HG03432 (cell line): ENCODE measurements at regions not wholly inside any gene's neighbourhood (a gene's known extent, or its start where the extent isn't known, plus 50 kb on each side); places are given as distances from the start of the nearest gene placed in this dataset.
"Not testable (repeated sequence)": the region's sequence is repeated elsewhere in the genome, so short reads cannot be mapped to it uniquely, and the experiment has no call there.

ENCODE experiments used
- ATAC-seq: cut with Tn5 transposase; IDR thresholded peaks from one replicate; pipeline ENCODE4 v1.9.1; 2021; ENCODE audit warnings: mild to moderate bottlenecking, moderate library complexity; ENCODE audit not compliant: unreplicated experiment

DNA sequence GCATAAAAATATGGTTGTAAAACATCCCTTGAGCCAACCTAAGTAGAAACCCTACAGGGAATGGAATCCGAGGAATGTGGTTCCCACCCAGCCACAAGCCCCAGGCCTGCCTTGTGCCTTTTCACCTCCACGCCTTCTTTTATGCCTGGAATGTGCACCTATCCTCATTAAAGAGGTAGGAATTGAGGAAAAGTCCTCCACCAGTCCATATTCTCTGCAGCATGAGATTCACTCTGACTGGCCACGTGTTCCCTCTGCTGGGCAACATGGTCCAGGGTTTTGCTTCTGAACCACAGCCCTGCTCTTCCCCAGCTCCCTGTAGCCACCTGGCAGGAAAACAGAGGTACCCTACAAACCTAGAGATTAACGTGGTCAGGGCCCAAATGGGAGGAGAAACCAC lies 787.9 kb upstream of the RAB6C start:
- ATAC-seq = no peak

DNA sequence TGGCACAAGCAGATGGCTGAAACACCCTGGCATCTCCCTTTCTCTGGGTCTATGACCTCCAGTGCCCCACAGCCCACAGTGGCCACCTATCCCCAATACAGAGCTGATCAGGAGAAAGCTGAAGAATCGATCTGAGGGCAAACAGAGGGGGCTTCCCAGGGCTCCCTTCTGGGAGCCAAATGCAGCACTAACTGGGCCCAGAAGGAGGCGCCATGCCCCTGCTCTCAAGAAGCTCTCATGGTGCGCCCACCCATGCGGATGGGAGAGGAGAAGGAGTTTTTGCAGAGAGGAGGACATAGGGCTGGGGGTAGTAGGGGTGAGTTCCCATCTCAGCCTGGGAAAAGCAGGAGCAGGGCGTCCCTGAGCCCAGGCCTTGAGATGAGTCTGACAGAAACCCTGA lies 787.3 kb upstream of the RAB6C start:
- ATAC-seq = no peak

DNA sequence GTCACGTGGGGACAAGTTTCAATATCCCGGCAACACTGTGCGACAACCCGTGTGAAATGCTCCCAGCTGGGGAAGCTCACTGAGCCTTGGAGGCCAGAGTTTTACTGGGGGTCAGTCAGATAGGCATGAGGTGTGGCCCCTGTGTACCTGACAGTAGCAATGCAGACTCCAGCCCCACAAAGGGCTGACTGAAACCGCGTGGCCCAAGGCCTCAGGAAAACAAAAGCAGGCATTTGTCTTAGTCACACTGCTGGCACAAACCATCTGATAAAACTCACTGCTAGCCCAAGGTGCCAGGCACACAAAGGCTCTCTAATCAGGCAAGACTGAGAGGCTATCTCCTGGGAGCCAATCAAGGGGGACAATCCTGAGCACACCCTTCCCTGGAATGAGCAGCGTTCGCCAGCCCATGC lies 786.6 kb upstream of the RAB6C start:
- no peak for ATAC-seq

DNA sequence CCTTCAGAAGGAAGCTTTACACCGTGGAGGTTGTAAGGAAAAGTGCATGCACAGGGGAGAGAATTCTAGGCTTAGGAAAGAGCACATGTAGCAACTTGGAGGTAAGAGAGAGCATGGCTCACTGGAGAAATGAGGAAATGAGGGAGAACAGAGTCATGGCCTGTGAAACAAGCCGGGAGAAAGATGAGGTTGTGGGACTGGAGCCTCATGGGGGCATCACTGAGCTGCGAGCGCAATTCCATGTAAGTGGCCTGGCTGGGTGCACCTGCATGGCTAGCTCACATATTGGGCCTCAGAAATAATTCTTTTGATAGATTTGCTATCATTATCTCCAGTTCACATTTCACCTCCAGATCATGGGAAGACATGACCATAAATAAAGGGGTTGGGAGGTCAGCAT lies 785.5 kb upstream of the RAB6C start:
- ATAC-seq = no peak

DNA sequence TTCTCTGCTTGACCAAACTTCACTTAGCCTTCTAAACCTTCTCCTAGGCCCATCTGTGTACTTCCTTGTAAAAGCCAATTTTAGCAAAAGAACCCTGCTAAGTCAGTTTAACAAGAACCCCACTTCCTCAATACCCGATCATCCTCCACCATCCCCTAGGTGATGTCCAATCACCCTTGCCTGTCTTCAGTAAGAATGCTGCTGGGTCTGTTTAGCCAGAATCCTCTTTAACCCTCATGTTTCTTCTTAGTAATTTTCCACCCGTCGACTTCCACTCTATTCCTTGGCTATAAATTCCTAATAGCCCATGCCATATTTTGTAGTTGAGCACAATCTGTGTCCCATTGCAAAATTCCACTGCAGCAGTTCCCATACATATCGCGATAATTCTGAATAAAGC lies 780.0 kb upstream of the RAB6C start:
- ATAC-seq = no peak

DNA sequence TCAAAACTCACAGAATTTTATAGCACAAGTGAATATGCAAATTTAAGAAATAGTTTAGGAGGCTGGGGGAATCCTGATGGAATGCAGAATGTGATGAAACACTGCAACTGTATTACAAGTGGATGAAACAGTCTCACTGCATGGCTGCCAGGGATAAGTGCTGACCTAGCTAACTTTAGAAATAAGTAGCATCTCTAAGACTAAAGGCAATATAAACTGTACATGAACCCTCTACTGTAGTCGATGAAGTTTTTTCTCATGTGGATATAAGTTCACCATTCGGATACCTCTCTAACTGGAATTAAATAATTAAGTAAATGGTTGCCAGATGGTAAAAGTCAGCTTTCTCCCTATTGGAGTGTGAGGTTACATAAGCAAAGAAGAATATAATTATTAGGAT lies 777.8 kb upstream of the RAB6C start:
- ATAC-seq = no peak

DNA sequence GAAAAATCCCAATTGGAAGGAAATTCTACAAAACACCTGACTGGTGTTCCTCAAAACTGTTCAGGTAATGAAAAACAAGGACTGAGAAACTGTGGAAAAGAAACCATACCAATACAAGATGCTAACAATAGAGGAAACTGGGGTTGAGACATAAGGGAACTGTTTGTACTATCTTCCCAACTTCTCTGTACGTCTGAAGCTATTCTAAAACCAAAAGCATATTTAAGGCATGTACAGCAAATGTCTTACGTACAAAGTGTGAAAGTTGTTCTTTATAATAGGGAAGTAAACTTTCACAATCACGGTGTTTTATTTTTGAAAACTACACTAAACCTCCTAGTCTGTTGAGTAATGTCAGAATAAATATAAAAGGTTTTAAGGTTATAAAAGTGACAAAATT lies 776.1 kb upstream of the RAB6C start:
- no peak for ATAC-seq

DNA sequence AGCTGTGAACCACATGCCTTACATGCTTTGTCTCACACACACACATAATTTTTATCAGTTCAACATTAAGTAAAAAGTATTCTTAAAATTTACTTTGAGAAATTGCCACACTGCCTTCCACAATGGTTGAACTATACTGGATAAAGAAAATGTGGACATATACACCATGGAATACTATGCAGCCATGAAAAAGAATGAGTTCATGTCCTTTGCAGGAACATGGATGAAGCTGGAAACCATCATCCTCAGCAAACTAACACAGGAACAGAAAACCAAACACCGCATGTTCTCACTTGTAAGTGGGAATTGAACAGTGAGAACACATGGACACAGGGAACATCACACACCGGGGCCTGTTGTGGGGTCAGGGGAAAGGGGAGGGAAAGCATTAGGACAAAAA lies 774.9 kb upstream of the RAB6C start:
- ATAC-seq = not testable (repeated sequence)

DNA sequence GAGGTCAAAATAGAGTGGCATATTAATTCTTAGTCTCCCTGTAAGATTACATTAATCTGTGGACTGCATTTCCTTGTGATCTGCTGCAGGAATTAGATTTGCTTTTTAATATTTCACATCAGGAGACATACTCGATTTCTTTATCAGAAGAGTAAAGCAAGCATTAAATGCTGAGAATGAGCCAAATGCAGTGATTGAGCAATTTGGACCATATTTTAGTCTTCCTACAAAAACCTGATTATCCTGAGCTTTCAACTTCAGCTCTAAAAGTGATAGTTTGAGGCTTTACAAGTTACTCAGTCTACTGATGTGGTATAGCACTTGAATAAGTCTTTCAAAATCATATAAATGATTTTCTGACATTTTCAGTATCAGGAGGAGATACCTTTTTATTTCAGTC lies 774.3 kb upstream of the RAB6C start:
- ATAC-seq = no peak

DNA sequence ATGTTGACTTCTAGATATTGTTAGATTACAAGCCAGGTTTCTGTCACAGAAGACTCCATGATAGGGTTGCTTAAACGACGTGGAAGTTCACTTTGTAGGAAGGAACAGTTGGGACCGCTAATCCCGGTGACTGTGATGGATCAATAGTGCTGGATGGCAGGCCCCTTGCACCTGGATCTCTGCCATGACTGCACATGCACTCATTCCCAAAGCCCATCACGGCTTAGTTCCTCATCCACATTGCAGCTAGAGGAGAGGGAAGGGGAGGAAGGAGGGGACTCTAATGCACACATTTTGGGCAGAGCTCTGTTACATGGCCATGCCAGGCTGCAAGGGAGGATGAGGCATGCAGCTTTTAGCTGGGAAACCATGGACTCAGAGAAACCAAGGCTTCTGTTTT lies 773.7 kb upstream of the RAB6C start:
- ATAC-seq = no peak

DNA sequence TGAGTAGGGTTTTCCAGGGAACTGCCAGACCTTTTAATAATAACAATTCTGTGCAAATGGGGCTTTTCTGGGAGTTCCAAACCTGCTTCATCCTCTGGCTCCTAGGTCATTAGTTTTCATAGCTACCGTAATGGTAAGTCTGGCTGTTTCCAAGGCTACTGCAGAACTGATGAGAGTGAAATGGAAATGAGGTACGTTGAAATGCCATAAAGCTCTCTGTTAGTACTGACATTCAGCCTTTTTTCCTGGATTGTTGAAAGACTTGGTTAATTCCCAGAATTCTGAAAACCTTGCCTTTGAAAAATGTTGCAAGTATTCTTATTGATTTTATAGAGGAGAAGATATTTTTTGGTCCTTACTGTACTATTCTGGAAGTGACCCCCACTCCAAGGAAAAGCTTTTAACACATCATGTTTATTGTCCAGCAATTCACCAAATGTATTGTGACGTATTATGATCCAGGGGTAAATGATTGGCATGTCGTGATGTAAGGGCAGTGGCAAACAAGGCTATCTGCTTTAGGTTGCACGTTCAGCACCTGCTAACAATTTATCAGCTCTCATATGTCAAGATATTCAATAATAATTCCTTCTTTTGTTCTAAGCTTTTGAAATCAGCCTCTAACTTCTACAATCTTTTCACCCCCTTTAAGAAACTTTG lies 767.0 kb upstream of the RAB6C start:
- no peak for ATAC-seq

DNA sequence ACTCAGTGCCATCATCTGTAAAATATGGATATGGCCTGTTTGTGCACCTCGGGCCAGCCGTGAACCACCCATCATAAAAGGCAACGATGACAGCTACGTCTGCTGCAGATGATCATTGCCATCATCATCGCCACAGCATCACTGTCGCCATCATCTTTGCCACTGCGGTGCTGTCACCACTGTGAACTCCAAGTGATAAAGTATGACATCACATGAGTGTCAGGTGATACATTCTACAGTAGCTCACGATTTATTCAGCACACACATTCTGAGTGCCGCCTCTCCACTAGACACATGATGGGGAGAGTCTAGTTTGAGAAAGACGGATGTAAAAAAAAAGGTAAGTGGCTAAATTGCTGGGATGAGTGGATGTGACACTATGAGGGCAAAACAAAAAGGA lies 755.4 kb upstream of the RAB6C start:
- ATAC-seq = no peak

DNA sequence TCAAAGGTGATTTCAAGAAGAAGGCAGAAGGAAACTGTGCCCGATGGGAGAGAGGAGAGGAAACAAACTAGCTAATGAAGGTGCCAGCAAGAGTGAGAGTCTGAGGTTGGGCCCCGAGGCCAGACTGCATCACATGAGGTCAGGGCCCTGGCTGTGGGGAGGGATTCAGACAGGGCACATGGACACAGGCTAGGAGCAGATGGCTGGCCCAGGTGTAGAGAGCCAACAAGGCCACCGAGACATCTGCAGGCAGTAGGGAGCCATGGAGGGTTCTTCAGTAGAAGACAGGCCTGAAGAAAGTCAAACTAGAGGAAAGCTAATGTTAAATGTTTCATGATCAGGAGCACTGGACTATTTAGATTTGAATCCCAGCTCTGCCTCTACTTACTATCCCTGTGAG lies 755.0 kb upstream of the RAB6C start:
- no peak for ATAC-seq

DNA sequence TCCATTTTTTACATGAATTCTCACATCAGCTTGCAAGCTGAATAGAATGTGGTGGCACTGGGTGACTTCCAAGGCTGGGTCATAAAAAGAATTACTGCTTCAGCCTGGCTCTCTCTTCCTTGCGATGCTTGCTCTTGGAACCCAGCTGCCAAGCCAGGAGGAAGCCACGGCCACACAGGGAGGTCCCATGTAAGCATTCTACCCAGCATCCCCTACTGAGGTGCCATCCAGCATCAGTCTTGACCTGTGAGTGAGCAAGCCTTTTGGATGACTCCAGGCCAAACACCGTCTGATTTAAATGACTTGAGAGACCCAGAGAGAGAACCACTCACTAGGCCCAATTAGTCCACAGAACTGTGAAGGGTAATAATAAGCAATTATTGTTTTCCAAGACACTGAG lies 750.3 kb upstream of the RAB6C start:
- ATAC-seq = no peak

DNA sequence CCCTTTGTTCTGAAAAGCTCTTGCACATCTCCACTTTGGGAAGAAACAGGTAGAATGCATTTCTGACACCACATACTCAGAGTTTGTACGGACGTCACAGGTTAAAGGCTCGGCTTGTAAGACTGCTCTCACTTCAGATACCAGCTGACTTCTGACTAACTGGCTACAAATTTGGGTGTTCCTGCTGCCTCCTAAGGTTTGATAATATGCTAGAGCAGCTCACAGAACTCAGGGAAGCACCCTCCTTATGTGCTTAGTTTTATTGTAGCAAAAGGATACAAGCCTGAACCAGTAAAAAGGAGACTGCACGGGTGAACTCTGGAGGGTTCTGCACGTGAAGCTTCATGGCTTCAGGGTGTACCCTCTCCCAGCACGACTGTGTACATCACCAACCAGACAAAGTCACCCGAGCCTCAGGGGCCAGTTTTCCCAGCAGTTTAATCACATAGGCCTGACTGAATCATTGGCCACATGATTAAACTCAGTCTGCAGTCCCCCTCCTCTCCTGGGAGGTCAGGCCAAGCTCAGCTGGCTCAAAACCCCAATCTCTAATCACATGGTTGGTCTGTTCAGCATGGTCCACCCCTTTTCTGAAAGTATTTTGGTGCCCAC lies 749.5 kb upstream of the RAB6C start:
- no peak for ATAC-seq

DNA sequence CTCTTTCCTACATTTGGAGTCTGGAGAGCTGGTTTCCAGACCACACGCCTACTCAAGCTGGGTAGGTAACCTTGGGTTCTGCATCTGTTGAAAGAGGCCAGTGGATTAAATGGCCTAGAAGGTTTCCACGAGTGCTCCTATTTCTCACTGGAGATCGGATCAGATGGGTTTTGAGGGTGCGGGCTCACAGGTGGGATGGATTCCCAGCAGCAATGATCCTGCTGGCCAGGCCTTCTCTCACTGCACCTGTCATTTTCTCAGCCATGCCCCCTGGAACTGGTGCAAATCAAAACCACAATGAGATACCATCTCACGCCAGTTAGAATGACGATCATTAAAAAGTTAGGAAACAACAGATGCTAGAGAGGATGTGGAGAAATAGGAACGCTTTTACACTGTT lies 747.5 kb upstream of the RAB6C start:
- no peak for ATAC-seq

DNA sequence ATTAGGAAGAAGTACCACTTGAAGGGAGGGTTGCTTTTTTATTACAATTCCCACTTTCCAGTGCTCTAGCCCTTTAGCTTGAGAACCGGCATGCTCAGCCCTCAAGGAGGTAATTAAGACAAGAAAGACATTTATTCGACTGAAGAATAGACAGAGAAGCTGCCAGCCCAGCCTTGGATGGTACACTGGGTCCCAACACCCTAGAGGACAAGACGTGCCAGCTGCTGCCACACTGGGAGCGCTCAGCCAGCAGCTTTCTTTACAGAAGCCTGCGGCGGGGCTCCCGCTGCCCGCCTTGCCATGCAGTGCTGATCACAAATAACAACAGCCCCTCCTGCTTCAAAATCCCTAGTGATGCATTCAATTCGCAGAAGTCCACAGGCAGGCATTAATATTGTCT lies 746.3 kb upstream of the RAB6C start:
- no peak for ATAC-seq

DNA sequence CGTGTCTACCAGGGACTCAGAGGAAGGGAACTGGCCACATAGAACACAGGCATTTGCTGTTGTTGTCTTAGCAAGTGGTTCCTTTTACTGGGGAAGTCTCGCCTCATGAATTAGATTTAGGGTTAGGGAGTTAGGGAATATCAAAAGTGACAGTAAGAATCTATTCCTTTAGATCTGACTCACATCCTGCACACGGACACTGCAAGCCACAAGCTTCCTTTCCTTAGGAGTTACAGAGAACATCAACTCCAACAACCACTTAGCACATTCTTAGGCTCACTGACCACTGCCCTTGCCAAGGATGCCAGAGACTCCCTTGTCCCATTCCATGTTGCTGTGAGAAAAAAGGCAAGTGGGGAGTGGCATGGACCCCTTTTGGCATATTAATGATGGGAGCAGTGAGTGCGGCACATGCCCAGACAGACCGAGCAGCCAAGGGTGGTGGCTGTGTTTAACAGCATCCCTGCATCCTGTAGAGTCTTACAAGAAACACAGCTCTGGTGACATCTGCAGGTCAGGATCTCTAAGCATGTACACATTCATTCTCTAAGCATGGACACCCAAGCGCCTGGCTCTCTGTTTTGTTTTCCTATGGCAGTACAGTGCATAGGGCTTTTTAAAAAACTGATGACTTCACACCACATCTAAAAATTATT lies 745.6 kb upstream of the RAB6C start:
- no peak for ATAC-seq

DNA sequence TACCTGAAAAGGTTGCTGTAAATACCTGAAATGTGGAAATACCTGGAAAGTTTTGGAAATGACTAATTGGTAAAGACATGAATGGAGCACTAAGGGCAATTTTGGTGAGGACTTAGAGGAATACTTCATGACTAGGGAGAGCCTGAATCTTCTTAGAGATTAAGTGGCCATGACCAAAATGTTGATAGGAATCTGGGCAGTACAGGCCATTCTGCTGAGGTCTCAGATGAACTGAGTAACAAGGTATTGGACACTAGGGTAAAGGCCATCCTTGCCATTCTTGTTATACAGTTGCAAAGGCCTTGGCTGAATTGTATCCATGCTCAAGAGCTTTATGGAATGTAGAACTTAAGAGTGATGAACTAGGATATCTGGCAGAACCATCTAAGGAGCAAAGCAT lies 742.9 kb upstream of the RAB6C start:
- no peak for ATAC-seq

DNA sequence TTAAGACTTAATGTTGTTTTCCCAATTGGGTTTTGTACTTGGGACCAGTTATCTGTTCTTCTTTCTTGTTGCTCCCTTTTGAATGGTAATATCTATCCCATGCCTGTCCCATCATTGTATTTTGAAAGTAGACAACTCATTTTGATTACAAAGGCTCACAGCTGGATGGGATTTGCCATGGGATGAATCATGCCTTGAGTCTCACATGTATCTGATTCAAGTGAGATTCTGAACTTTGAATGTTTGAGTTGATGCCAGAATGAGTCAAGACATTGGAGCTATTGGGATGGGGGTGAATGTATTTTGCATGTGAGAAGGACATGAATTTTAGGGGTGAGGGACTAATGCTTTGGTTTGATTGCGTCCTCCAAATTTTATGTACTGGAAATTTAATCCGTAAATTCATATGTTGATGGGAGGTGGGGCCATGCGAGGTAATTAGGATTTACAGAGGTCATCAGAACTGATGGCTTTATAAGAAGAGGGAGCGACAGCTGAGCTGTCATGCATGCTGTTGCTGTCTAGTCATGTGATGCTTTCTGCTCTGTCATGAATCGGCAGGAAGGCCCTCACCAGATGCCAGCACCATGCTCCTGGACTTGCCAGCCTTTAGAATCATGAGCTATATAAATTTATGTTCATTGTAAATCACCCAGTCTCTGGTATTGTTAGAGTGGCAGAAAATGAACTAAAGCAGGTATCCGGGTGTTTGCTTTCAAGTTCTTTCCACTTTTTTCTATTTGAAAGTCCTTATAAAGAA lies 741.3 kb upstream of the RAB6C start:
- no peak for ATAC-seq

DNA sequence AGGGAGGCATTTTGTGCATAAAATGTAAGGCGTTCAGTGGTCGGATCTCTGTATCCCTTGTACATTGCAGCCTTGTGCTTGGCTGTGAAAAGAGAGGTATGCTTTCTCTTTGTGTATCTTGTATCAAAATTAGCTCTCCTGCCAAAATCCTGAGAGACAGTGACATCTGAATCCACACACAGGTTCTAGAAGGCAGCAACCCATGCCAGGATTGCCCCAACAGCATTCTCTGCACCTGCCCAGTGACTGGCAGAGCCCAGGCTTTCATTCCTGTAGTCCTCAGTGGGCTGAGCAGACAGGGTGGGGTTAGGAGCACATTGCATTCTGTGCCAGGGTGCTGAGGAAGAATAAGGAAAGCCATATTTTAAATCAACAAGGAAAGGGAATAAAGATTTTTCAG lies 740.3 kb upstream of the RAB6C start:
- no peak for ATAC-seq

DNA sequence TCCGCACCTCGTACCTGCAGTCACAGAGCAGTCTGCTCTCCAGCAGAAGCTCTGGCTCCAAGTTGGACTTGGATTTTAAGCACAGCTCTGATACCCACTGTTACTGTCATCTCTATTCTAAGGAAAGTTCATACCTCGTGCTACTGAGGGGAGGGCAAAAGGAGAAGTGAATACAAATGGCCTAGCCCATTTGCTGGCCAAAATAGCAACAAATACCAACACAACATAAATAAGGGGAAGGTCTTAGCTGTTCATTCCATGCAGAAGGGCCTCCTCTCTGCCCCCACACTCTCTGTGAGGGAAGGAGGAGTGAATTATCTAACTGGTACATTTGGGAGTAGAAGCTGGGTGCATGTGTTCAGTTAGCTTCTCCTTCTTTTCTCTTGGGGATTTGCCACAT lies 739.4 kb upstream of the RAB6C start:
- ATAC-seq = no peak
